NCI-H69 (cell line): ENCODE measurements at regions not wholly inside any gene's neighbourhood (a gene's known extent, or its start where the extent isn't known, plus 50 kb on each side); places are given as distances from the start of the nearest gene placed in this dataset.
A peak's percentile ranks its signal among the peaks of the same experiment; 100 is the strongest.
"Not testable (repeated sequence)": the region's sequence is repeated elsewhere in the genome, so short reads cannot be mapped to it uniquely, and the experiment has no call there.

Source experiments
- DNase-seq: peaks from one replicate; lab custom pipeline; 2025; lab: John Stamatoyannopoulos, UW

- no peak for DNase-seq
Measured at GRCh38 chr1:58062635-58063034, 483.9 kb downstream of the OMA1 start.

GRCh38 chr1:58060559-58061170 lies 485.9 kb downstream of the OMA1 start:
- no peak for DNase-seq

DNA sequence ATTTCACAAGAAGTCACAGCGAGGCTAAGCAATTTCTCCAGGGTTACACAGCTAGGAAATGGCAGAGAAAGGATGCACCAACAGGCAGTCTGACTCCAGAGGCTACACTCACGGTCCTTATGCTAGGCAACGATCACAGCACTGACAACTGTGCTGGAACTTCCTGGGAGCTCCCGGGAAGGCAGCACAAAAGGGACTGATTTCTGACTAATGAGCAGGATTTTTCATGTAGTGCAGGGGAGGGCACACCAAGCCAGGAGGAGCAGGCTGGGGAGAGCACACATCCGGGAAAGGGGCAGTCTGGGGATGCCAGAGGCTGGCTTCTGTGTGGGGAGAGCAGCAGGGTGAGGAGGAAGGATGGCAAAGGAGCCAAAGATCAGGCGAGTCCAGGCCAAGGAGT lies 486.7 kb downstream of the OMA1 start:
- DNase-seq, result no peak

DNA sequence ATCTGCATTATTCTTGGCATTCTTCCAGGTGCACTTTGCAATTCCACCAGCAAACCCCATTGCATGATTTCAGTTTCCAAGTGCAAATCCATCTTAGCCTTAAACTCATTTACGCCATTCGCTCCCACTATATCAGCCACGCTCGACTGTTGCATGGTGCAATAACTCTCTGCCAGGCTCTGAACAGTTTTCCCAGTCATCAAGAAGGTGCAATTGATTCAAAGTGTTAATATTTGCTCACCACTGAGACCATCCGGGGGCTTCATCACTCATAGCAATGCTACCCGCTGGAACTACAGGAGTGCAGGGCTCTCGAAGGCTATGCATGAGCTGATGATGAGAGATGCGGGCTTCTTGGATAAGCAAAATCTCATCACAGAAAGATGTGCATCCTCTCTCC lies 488.2 kb downstream of the OMA1 start:
- no peak for DNase-seq

GRCh38 chr1:58057826-58058225 lies 488.7 kb downstream of the OMA1 start:
- DNase-seq, result no peak

DNA sequence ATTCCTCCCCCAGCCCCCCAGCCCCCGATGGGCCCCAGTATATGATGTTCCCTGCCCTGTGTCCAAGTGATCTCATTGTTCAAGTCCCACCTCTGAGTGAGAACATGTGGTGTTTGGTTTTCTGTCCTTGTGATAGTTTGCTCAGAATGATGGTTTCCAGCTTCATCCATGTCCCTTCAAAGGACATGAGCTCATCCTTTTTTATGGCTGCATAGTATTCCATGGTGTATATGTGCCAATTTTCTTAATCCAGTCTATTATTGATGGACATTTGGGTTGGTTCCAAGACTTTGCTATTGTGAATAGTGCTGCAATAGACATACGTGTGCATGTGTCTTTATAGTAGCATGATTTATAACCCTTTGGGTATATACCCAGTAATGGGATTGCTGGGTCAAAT lies 495.3 kb downstream of the OMA1 start:
- not testable (repeated sequence) for DNase-seq

- DNase-seq, result peak; percentile 4
Measured at GRCh38 chr1:58047265-58047858, 499.2 kb downstream of the OMA1 start.

GRCh38 chr1:58045094-58045705 lies 501.3 kb downstream of the OMA1 start:
- no peak for DNase-seq

DNA sequence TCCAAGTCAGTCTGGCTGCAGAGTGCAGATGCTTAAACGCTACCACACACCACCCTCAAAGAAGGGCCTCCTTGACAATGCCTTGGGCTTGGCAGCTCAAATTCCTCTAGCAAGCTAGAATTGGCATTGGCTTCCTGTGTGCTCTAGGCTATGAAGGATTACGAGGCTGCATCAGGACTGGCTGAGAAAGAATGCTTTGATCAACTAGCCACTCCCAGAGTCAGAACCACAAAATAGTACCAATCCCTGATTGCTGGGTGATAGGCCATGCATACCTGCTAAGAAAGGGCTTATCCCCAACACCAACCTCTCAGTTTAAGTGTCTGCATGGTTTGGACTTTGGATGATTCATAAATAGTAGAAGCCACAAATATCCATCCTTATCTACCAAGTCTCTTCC lies 504.9 kb downstream of the OMA1 start:
- DNase-seq, result no peak

GRCh38 chr1:58038574-58038973 lies 508.0 kb downstream of the OMA1 start:
- DNase-seq, result no peak

- DNase-seq, result no peak
Measured at GRCh38 chr1:58035523-58035922, 511.0 kb downstream of the OMA1 start.

GRCh38 chr1:58033311-58033710 lies 513.2 kb downstream of the OMA1 start:
- no peak for DNase-seq

- DNase-seq, result no peak
Measured at GRCh38 chr1:58032611-58033073, 513.9 kb downstream of the OMA1 start.

- no peak for DNase-seq
Measured at GRCh38 chr1:58031416-58031815, 515.1 kb downstream of the OMA1 start.

- DNase-seq, result no peak
Measured at GRCh38 chr1:58030456-58030855, 516.1 kb downstream of the OMA1 start.

GRCh38 chr1:58017641-58018040 lies 528.9 kb downstream of the OMA1 start:
- no peak for DNase-seq

DNA sequence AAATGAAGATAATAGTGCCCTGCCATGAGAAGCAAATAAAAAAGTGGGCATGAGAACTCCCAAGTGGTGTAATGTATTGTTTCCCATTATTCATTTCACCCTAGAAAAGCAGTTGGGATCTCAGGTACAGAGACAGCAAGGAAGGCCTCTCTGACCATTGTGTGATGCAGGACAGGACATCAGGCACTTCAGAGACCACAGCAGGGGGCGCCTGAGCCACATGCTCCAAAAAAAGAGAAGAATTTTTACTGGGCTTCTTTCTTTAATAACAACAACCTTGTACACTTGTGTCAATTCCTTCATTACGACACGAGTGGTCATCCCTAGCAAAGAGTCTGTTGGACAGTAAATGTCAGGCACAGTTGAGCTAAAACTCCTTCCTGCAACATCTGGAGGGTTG lies 533.3 kb downstream of the OMA1 start:
- DNase-seq, result no peak

DNA sequence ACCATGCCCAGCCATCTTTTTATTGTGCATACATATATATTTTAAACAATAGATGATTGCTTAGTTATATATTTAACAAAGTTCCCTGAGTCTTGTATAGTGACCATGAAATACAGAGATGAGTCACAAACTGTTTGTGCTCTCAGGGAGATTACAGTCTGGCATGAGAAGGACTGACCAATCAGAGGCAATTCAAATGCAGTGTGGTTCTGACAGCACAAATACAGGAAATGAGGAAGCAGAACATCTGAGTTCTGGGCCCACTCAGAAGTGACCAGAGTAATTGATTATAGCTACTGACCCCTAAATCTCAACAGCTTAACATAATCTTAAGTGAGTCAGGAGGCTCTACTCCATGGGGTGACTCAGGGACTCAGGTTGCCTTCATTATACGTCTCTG lies 534.5 kb downstream of the OMA1 start:
- no peak for DNase-seq

- no peak for DNase-seq
Measured at GRCh38 chr1:58006421-58007046, 540.0 kb downstream of the OMA1 start.

GRCh38 chr1:58005212-58005611 lies 541.3 kb downstream of the OMA1 start:
- no peak for DNase-seq

DNA sequence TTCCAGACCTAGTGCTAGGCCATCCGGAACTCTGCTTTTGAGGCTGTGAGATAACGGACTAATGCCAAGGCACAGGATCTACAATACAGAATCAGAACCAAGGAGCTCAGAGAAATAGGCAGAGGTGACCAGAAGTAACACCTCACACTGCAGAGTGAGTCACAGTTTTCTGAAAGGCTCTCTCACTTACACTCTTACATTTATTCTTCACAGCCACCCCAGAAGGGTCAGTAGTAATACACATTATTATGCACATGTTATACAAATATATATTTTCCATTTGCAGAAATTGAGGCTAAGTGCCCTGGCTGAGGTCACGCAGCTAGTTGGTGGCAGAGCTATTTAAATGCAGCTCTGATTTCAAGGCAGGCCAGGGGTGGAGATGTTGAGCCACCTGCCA lies 542.5 kb downstream of the OMA1 start:
- DNase-seq, result no peak

DNA sequence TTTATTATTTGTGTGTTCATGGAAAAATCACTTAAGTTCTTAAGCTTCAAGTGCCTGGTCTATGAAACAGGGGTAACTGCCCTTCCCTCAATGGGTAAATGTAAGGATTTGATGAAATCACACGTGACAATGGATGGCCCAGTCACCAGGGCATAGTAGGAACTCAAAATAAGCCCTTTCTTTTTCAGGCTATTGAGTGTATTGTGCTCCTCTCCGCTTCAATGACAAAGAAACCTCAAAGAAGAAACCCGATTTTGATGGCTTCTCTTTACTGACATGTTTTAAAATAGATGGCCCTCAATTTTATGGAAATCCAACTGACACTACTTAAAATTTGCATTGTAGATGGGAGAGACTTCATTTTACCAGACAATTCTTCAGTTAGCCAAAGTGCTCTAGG lies 543.5 kb downstream of the OMA1 start:
- no peak for DNase-seq

- DNase-seq, result no peak
Measured at GRCh38 chr1:58000821-58001220, 545.7 kb downstream of the OMA1 start.
